Ectodermal cell (in vitro differentiated cells): ENCODE measurements at regions not wholly inside any gene's neighbourhood (a gene's known extent, or its start where the extent isn't known, plus 50 kb on each side); places are given as distances from the start of the nearest gene placed in this dataset.

Source experiments
- H3K27ac ChIP-seq: 2 replicates; pipeline ENCODE4 v1.7.0; 2013; ENCODE audit warnings: mild to moderate bottlenecking, low read depth, low read length; ENCODE audit not compliant: insufficient read depth, poor library complexity, severe bottlenecking
- H3K27me3 ChIP-seq: 2 replicates; pipeline ENCODE4 v1.7.0; 2013; ENCODE audit warnings: mild to moderate bottlenecking, low read length; ENCODE audit not compliant: insufficient read depth, control insufficient read depth, poor library complexity, severe bottlenecking
- H3K36me3 ChIP-seq: one replicate; pipeline ENCODE4 v1.7.0; 2013; ENCODE audit warnings: low read length; ENCODE audit not compliant: control insufficient read depth, insufficient read depth
- H3K4me1 ChIP-seq: one replicate; pipeline ENCODE4 v1.7.0; 2013; ENCODE audit warnings: low read length; ENCODE audit not compliant: control insufficient read depth, insufficient read depth
- H3K4me3 ChIP-seq: 2 replicates; pipeline ENCODE4 v1.7.0; 2013; ENCODE audit warnings: low read depth, low read length, control low read depth; ENCODE audit not compliant: insufficient read depth
- H3K9me3 ChIP-seq: 2 replicates; pipeline ENCODE4 v1.7.0; 2013; ENCODE audit warnings: mild to moderate bottlenecking, low read length, moderate library complexity; ENCODE audit not compliant: control insufficient read depth
- WGBS, 2 experiments: methylation state at CpG; one replicate each; pipeline ENCODE4 v1.1.7; 2013; ENCODE audit warnings: missing lambda C conversion rate in 2 of 2; 5-methylcytosine and 5-hydroxymethylcytosine counted together

DNA sequence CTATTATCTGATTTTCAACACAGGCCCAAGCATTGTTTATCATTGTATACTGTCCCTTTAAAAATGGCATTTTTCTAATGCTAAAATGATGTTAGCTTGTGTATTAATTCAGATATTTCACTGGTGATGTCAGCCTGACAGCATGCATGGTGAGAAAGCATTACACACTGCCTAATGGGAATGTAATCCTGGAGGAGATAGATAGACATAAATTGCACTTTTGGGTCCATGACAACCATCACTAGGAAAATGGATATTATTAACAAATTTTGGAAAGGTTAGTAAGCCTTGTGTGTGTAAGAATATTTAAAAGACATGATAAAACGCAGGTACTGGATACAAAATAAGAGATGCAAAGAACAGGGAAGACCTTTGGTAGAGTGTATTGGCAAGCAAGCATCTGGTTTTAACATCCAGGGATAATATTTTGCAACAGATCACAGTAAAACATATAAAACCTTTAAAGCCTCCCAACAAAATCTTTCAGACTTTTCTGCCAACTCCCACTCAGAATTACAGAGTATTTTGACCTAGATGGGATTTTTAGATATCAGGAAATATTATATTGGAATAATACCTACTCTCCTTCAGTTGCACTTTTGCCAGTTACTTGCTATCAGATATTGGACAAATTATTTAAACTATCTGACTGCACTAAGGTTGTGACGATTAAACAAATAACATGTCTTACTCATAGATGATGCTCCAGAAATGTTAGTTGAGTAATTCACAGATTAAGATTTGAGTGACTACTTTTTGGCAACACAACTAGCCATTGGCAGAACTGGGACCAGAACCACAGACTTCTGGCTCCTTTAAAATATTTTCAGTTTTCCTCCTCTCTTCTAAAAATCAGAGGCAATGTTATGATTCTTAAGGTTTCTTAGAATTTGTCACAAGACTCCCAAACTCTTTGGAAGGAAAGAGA is 291.6 kb upstream of the SEMA3C start:
- WGBS, 2 experiments = 95 to 100% methylated on average over 2 of the region's 2 CpGs
- H3K36me3 ChIP-seq = no peaks in the 10 kb centered on the region
- H3K4me1 ChIP-seq = peaks cover 5% of the 10 kb centered on the region
- no peaks in the 10 kb centered on the region for H3K9me3 ChIP-seq
- H3K27ac ChIP-seq = no peak overlapping the region
- no peaks in the 10 kb centered on the region for H3K27me3 ChIP-seq
- no peak overlapping the region for H3K4me3 ChIP-seq

- Histone ChIP-seq H3K9me3 (no peaks in the 10 kb centered on the region), H3K4me1 (peaks cover 5% of the 10 kb centered on the region), H3K27me3 (no peaks in the 10 kb centered on the region), H3K36me3 (no peaks in the 10 kb centered on the region), H3K27ac (no peak overlapping the region), H3K4me3 (no peak overlapping the region)
- WGBS, 2 experiments = 90 to 96% methylated on average over 2 of the region's 2 CpGs
These were observed 290.2 kb upstream of the SEMA3C start for GRCh38 chr7:81209059-81209458.

GRCh38 chr7:81207801-81208200 is 288.9 kb upstream of the SEMA3C start:
- Histone ChIP-seq H3K36me3 (no peaks in the 10 kb centered on the region), H3K4me1 (peaks cover 5% of the 10 kb centered on the region), H3K27ac (no peak overlapping the region), H3K9me3 (no peaks in the 10 kb centered on the region), H3K4me3 (no peak overlapping the region), H3K27me3 (no peaks in the 10 kb centered on the region)
- WGBS, 2 experiments = 94 to 98% methylated on average over 5 of the region's 5 CpGs

DNA sequence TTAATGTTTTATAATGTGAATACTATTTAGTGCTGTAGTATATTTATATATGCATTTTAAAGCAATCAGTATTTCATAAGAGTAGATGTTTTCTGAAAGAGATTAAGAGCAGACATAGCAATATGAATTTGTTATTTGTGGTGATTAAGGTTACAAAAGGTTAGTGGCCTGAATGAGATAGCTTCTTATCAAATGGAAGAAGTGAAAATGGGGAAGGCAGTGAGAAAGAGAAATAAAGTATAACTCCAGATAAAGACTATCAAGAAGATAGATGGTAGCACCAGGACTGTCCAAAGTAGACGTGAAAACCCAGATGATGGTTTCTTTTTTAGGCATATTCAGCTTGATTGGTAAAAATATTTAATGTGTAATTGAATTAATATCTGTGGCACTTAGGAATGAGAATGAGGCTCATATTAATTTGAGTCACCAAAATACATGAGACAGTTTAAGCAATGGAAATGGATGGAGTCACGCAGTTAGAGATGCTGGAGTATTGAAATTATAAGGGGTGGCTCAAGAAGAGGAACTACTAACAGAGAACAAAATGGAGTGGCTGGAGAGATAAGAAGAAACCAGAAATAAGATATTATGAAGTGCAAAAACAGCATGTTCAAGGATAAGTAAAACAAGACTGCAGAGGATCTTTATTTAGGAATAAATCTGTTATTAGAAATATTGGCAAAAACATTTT is 288.0 kb upstream of the SEMA3C start:
- Histone ChIP-seq H3K27me3 (no peaks in the 10 kb centered on the region), H3K4me1 (peaks cover 5% of the 10 kb centered on the region), H3K4me3 (no peak overlapping the region), H3K36me3 (no peaks in the 10 kb centered on the region), H3K9me3 (no peaks in the 10 kb centered on the region), H3K27ac (no peak overlapping the region)
- WGBS, 2 experiments = 94% methylated on average over 2 of the region's 2 CpGs

DNA sequence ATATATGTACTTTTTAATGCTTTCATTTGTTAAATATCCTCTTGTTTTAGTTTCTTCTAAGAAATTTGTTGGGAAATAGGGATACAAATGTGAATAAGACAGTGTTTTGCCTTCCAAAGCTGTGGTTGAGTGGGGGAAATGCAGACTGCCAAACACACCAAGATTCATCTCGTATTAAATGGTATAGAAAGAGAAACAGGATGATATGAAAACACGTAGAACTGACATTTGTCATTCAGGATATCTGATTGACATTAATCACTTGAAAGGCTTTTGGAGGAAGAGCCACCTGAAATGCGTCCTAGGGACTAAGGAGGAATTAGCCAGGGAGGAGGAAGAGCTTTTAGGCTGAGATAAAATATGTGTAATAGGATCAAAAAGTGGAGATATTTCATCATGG is 287.4 kb upstream of the SEMA3C start:
- no peaks in the 10 kb centered on the region for H3K9me3 ChIP-seq
- H3K4me3 ChIP-seq = no peak overlapping the region
- no peak overlapping the region for H3K27ac ChIP-seq
- 94 to 96% methylated on average over 3 of the region's 3 CpGs for WGBS, 2 experiments
- no peaks in the 10 kb centered on the region for H3K27me3 ChIP-seq
- no peaks in the 10 kb centered on the region for H3K36me3 ChIP-seq
- peaks cover 5% of the 10 kb centered on the region for H3K4me1 ChIP-seq

DNA sequence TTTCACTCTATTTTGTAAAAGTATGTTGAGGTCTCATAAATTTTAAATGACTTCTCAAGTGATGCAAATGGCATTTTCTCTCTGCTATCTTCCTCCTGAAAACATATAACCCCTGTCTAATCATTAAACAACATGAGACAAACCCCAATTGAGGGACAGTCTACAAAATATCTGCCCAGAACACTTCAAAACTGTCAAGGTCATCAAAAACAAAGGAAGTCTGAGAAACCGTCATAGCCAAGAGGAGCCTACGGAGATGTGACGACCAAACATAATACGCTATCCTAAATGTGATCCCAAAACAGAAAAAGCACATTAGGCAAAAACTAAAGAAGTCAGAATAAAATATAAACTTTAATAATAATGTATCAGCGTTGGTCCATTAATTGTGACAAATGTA is 282.3 kb upstream of the SEMA3C start:
- Histone ChIP-seq H3K27ac (no peak overlapping the region), H3K9me3 (no peaks in the 10 kb centered on the region), H3K4me1 (no peaks in the 10 kb centered on the region), H3K36me3 (no peaks in the 10 kb centered on the region), H3K4me3 (no peak overlapping the region), H3K27me3 (no peaks in the 10 kb centered on the region)
- WGBS, 2 experiments = 85 to 94% methylated on average over 4 to 5 of the region's 5 CpGs

DNA sequence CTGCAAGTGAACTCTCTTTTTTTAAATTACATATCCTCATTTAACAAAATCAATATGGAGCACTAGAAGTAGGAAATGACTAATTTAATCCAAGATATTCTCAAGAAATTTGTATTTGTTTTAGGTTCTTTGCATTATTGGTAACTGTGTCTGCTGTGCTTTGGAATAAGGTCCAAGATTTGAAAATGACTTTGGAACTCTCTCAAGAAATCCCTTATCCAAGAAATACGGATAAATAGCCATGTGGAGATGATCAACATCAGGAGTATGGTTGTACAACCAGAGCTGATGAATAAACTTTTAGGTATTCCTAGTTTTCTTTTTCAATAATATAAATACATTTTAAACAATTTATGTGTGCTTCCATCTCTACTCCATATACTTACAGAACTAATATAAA is 279.9 kb upstream of the SEMA3C start:
- H3K9me3 ChIP-seq = no peaks in the 10 kb centered on the region
- H3K27ac ChIP-seq = no peak overlapping the region
- H3K4me1 ChIP-seq = no peaks in the 10 kb centered on the region
- H3K27me3 ChIP-seq = no peaks in the 10 kb centered on the region
- no peak overlapping the region for H3K4me3 ChIP-seq
- no peaks in the 10 kb centered on the region for H3K36me3 ChIP-seq
- WGBS, 2 experiments = 94% methylated on average over 1 of the region's 1 CpG; no CpG with 5 or more reads in 1 of the 2 experiments

- Histone ChIP-seq H3K4me3 (no peak overlapping the region), H3K27me3 (no peaks in the 10 kb centered on the region), H3K4me1 (no peaks in the 10 kb centered on the region), H3K36me3 (no peaks in the 10 kb centered on the region), H3K27ac (no peak overlapping the region), H3K9me3 (no peaks in the 10 kb centered on the region)
- 94 to 97% methylated on average over 2 of the region's 2 CpGs for WGBS, 2 experiments
These were observed 278.4 kb upstream of the SEMA3C start for GRCh38 chr7:81197266-81197665.

- Histone ChIP-seq H3K9me3 (no peaks in the 10 kb centered on the region), H3K27me3 (no peaks in the 10 kb centered on the region), H3K36me3 (no peaks in the 10 kb centered on the region), H3K4me3 (no peak overlapping the region), H3K4me1 (no peaks in the 10 kb centered on the region), H3K27ac (no peak overlapping the region)
- 88 to 96% methylated on average over 1 of the region's 1 CpG for WGBS, 2 experiments
These were observed 276.2 kb upstream of the SEMA3C start for GRCh38 chr7:81195033-81195432.

- no peak overlapping the region for H3K4me3 ChIP-seq
- H3K9me3 ChIP-seq = no peaks in the 10 kb centered on the region
- no peaks in the 10 kb centered on the region for H3K4me1 ChIP-seq
- H3K27me3 ChIP-seq = no peaks in the 10 kb centered on the region
- no peak overlapping the region for H3K27ac ChIP-seq
- WGBS, 2 experiments = 93 to 97% methylated on average over 3 of the region's 3 CpGs
- H3K36me3 ChIP-seq = no peaks in the 10 kb centered on the region
These were observed 272.3 kb upstream of the SEMA3C start for GRCh38 chr7:81190997-81191768.
